OCI-LY7 (cell line): ENCODE measurements at regions not wholly inside any gene's neighbourhood (a gene's known extent, or its start where the extent isn't known, plus 50 kb on each side); places are given as distances from the start of the nearest gene placed in this dataset.

Experiments used
- BruUV-seq: library from RNA; stranded (reverse); fragments of 400-500 nt; replicated peaks from 2 replicates; lab custom pipeline; 2021; lab: Mats Ljungman, UMichigan
- CTCF ChIA-PET: fragments of 300-600 bp; sonication (Branson Sonifier 250); formaldehyde crosslinking; loops from one replicate; lab custom pipeline; 2022; ENCODE audit warnings: antibody characterized with exemption; ENCODE audit not compliant: unreplicated experiment; lab: Charles Lee
- POLR2A ChIA-PET: fragments of 300-600 bp; sonication (Branson Sonifier 250); formaldehyde crosslinking; loops from one replicate; lab custom pipeline; 2022; ENCODE audit warnings: antibody characterized with exemption; lab: Charles Lee
- DNase-seq: peaks from one replicate; pipeline ENCODE4 v3.0.0-alpha.2; 2015; ENCODE audit warnings: low spot score
- H2AFZ ChIP-seq: fragments of 200-600 bp; sonication (generic), shearing (Covaris generic); 2 replicates; pipeline ENCODE4 v1.6.1; 2014; ENCODE audit warnings: mild to moderate bottlenecking, antibody characterized with exemption, low read length, moderate library complexity
- H3K27ac ChIP-seq: fragments of 200-600 bp; sonication (generic); 2 replicates; pipeline ENCODE4 v1.5.1; 2014; ENCODE audit warnings: mixed run types, low read depth, mild to moderate bottlenecking, moderate library complexity, low read length, inconsistent platforms; ENCODE audit not compliant: poor library complexity, severe bottlenecking
- H3K36me3 ChIP-seq: fragments of 200-600 bp; sonication (generic); 2 replicates; pipeline ENCODE4 v1.6.1; 2014; ENCODE audit warnings: mild to moderate bottlenecking, antibody characterized with exemption, low read length, moderate library complexity, mixed read lengths; ENCODE audit not compliant: insufficient read depth
- H3K4me1 ChIP-seq: fragments of 200-600 bp; sonication (generic); 2 replicates; pipeline ENCODE4 v1.5.1; 2014; ENCODE audit warnings: mild to moderate bottlenecking, low read length; ENCODE audit not compliant: insufficient read depth, poor library complexity, severe bottlenecking
- H3K4me2 ChIP-seq: fragments of 200-600 bp; sonication (generic); 2 replicates; pipeline ENCODE4 v1.6.1; 2014; ENCODE audit warnings: mild to moderate bottlenecking, low read length
- H3K4me3 ChIP-seq: fragments of 200-600 bp; sonication (generic); 2 replicates; pipeline ENCODE4 v1.5.1; 2014; ENCODE audit warnings: mild to moderate bottlenecking, low read depth, low read length; ENCODE audit not compliant: poor library complexity, severe bottlenecking
- H3K79me2 ChIP-seq: fragments of 200-600 bp; sonication (generic); 2 replicates; pipeline ENCODE4 v1.6.1; 2016; ENCODE audit warnings: low read depth, mild to moderate bottlenecking, low read length, moderate library complexity, mixed read lengths; ENCODE audit not compliant: insufficient read depth
- H3K9me2 ChIP-seq: fragments of 200-600 bp; sonication (generic); 2 replicates; pipeline ENCODE4 v1.6.1; 2016; ENCODE audit warnings: mild to moderate bottlenecking, low read length, mixed read lengths; ENCODE audit not compliant: insufficient read depth
- H3K9me3 ChIP-seq: fragments of 200-600 bp; sonication (generic); 2 replicates; pipeline ENCODE4 v1.6.1; 2014; ENCODE audit warnings: mild to moderate bottlenecking, mixed run types, low read length, mixed read lengths
- H4K20me1 ChIP-seq: fragments of 200-600 bp; sonication (generic); 2 replicates; pipeline ENCODE4 v1.6.1; 2014; ENCODE audit warnings: mild to moderate bottlenecking, antibody characterized with exemption, low read length, moderate library complexity, mixed read lengths; ENCODE audit not compliant: insufficient read depth
- EZH2phosphoT487 ChIP-seq: fragments of 200-600 bp; sonication (generic); IDR thresholded peaks from 2 replicates; pipeline ENCODE4 v1.6.1; 2018; ENCODE audit warnings: low read depth, borderline replicate concordance, mild to moderate bottlenecking, mixed run types, antibody characterized with exemption, low read length, moderate library complexity, mixed read lengths
- intact Hi-C: fragments of 100-400 bp; cut with micrococcal nuclease; formaldehyde crosslinking; loops from one replicate; pipeline ENCODE4 v1.10.0; 2022; ENCODE audit not compliant: unreplicated experiment
- TF ChIP-seq, protein P1 (sequence below): fragments of 200-600 bp; sonication (generic); conservative IDR thresholded peaks from 2 replicates; pipeline ENCODE4 v1.5.1; 2014; ENCODE audit warnings: mild to moderate bottlenecking, antibody characterized with exemption, low read length, moderate library complexity, mixed read lengths

DNA sequence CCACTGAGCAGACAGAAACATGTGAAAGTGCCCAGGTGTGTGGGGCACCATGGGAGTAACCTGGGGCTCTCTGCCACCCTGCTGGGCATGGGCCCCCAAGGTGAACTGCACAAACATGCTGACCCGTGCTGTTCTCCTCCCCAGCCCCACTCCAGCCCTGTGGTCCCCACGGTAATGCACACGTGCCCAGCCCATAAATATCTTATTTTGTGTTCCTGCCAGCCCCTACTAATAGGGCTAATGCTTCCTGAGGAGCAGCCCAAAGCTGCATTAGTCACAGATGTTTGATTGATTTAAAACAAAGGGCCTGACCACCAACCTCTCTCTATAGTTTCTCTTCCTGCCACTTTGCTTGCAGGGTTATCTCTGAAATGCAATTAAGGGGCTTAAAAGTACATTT is 95.4 kb downstream of the ABHD5 start:
- H3K36me3 ChIP-seq: no peaks in the 10 kb centered on the region
- peak; percentile 7 for DNase-seq
- no peak overlapping the region for H3K27ac ChIP-seq
- H3K9me3 ChIP-seq: no peaks in the 10 kb centered on the region
- H2AFZ ChIP-seq: no peak overlapping the region
- peaks cover 3% of the 10 kb centered on the region for H3K4me1 ChIP-seq
- BruUV-seq: no TSS peak
- ChIA-PET POLR2A (interaction anchor here (0.7 to 1.1 kb wide), 4 partner anchors 9 to 1660 kb away, joined by 3 read pairs; no protein-coding TSS in a partner anchor), CTCF (no interaction called here)
- H3K4me3 ChIP-seq: no peak overlapping the region
- no peaks in the 10 kb centered on the region for H3K9me2 ChIP-seq
- intact Hi-C loops: no loop called here
- H3K79me2 ChIP-seq: no peaks in the 10 kb centered on the region
- H4K20me1 ChIP-seq: no peaks in the 10 kb centered on the region
- no peak for TF ChIP-seq EZH2phosphoT487
- TF ChIP-seq, protein P1, sequence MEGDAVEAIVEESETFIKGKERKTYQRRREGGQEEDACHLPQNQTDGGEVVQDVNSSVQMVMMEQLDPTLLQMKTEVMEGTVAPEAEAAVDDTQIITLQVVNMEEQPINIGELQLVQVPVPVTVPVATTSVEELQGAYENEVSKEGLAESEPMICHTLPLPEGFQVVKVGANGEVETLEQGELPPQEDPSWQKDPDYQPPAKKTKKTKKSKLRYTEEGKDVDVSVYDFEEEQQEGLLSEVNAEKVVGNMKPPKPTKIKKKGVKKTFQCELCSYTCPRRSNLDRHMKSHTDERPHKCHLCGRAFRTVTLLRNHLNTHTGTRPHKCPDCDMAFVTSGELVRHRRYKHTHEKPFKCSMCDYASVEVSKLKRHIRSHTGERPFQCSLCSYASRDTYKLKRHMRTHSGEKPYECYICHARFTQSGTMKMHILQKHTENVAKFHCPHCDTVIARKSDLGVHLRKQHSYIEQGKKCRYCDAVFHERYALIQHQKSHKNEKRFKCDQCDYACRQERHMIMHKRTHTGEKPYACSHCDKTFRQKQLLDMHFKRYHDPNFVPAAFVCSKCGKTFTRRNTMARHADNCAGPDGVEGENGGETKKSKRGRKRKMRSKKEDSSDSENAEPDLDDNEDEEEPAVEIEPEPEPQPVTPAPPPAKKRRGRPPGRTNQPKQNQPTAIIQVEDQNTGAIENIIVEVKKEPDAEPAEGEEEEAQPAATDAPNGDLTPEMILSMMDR: no peak
- peak overlapping the region; percentile 11 for H3K4me2 ChIP-seq

DNA sequence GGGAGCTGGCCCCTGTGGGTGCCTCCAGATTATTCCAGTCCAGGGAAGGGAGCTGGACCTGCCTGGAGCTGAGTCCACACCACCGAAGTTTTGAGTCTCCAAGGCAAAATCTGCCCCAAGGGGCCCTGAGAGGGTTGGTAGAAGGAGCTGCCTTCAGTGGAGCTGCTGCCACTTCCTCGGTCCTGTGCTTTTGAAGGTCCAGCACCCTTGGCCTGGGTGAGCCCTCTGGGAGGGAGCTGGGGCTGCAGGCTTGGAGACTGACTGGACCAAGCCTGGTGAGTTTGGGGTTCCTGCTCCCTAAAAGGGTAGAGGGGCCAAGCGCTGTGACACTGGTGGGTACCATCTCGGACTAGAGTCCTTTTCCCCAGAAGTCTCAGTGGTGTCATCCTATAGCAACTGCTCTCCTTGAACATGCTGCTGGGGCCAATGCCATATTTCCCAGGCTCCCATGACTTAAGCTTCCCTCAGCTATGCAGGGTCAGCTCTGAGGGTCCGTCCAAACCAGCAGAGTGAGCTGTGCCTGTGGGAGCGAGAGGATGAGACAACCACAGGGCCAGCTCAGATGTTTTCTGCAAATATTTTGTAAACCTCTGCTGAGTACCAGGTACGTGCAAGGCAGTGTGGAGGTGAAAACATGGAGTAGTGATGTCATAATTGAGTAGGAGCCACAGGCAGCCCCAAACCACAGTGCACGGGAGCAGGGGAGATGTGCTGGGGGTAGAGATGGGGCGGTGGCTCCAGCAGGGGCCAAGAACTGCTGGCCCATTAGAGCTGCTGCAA is 96.0 kb downstream of the ABHD5 start:
- H3K79me2 ChIP-seq: no peaks in the 10 kb centered on the region
- H3K9me3 ChIP-seq: no peaks in the 10 kb centered on the region
- CTCF ChIA-PET: no interaction called here
- intact Hi-C loops: no loop called here
- no peaks in the 10 kb centered on the region for H3K9me2 ChIP-seq
- peaks cover 3% of the 10 kb centered on the region for H3K4me1 ChIP-seq
- no TSS peak for BruUV-seq
- H3K4me3 ChIP-seq: no peak overlapping the region
- peak overlapping the region; percentile 11 for H3K4me2 ChIP-seq
- no peak for DNase-seq
- H3K36me3 ChIP-seq: no peaks in the 10 kb centered on the region
- H2AFZ ChIP-seq: no peak overlapping the region
- POLR2A ChIA-PET: interaction anchor here (0.6 to 1.1 kb wide), 6 partner anchors 10 to 1659 kb away, joined by 3 to 4 read pairs (median 3); no protein-coding TSS in a partner anchor
- H4K20me1 ChIP-seq: no peaks in the 10 kb centered on the region
- no peak overlapping the region for H3K27ac ChIP-seq
- TF ChIP-seq EZH2phosphoT487: no peak
- TF ChIP-seq, protein P1: no peak

DNA sequence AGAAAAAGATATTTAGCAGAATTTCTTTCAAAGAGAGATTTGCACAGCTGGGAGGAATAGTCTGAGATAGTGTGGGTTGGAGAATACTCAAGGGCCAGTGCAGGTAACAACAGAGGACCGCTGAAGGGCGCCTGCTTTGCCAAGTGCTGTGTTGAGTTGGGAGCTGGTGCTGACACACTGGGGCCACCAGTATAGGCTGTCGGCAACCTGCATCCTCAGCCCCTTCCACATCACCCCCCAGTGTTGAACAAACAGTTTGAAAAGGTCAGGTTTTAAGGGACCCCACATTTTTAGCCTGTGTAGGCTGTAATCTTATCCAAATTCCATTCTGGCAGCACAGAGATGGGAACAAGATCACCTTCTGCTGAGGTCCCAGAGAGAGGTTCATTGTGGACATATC is 96.6 kb downstream of the ABHD5 start:
- CTCF ChIA-PET: no interaction called here
- no peak overlapping the region for H3K27ac ChIP-seq
- DNase-seq: no peak
- no peak overlapping the region for H3K4me2 ChIP-seq
- H3K9me2 ChIP-seq: no peaks in the 10 kb centered on the region
- no peak overlapping the region for H3K4me3 ChIP-seq
- H3K4me1 ChIP-seq: peaks cover 3% of the 10 kb centered on the region
- H3K36me3 ChIP-seq: no peaks in the 10 kb centered on the region
- BruUV-seq: no TSS peak
- no peaks in the 10 kb centered on the region for H3K9me3 ChIP-seq
- no peaks in the 10 kb centered on the region for H4K20me1 ChIP-seq
- TF ChIP-seq, protein P1: no peak
- TF ChIP-seq EZH2phosphoT487: no peak
- H3K79me2 ChIP-seq: no peaks in the 10 kb centered on the region
- no peak overlapping the region for H2AFZ ChIP-seq
- POLR2A ChIA-PET: interaction anchor here (0.7 to 1.1 kb wide), 2 partner anchors 11 to 268 kb away, joined by 3 read pairs; no protein-coding TSS in a partner anchor
- intact Hi-C loops: no loop called here
